ELF-1 (cell line): ENCODE measurements at regions not wholly inside any gene's neighbourhood (a gene's known extent, or its start where the extent isn't known, plus 50 kb on each side); places are given as distances from the start of the nearest gene placed in this dataset.

ENCODE experiments used
- DNase-seq: peaks from one replicate; pipeline ENCODE4 v3.0.0-alpha.2; 2016; ENCODE audit warnings: low read depth, low spot score

GRCh38 chr2:146244131-146244530 is 1600.7 kb upstream of the ACVR2A start:
- no peak for DNase-seq

- DNase-seq, result no peak
Observed at GRCh38 chr2:146241023-146241422, 1603.8 kb upstream of the ACVR2A start.

GRCh38 chr2:146240391-146240790 is 1604.4 kb upstream of the ACVR2A start:
- DNase-seq, result peak; percentile 2

- no peak for DNase-seq
Observed at GRCh38 chr2:146239392-146240135, 1605.3 kb upstream of the ACVR2A start.

- no peak for DNase-seq
Observed at GRCh38 chr2:146238254-146238966, 1606.4 kb upstream of the ACVR2A start.

- no peak for DNase-seq
Observed at GRCh38 chr2:146235158-146235557, 1609.7 kb upstream of the ACVR2A start.

GRCh38 chr2:146229508-146230155 is 1615.2 kb upstream of the ACVR2A start:
- no peak for DNase-seq

GRCh38 chr2:146228466-146229058 is 1616.3 kb upstream of the ACVR2A start:
- no peak for DNase-seq

- DNase-seq, result no peak
Observed at GRCh38 chr2:146228020-146228393, 1616.8 kb upstream of the ACVR2A start.

GRCh38 chr2:146227152-146228019 is 1617.4 kb upstream of the ACVR2A start:
- no peak for DNase-seq

- no peak for DNase-seq
Observed at GRCh38 chr2:146226077-146226476, 1618.8 kb upstream of the ACVR2A start.

- DNase-seq, result no peak
Observed at GRCh38 chr2:146221826-146222225, 1623.0 kb upstream of the ACVR2A start.

GRCh38 chr2:146220957-146221356 is 1623.9 kb upstream of the ACVR2A start:
- no peak for DNase-seq

GRCh38 chr2:146214394-146214929 is 1630.4 kb upstream of the ACVR2A start:
- no peak for DNase-seq

GRCh38 chr2:146213674-146214073 is 1631.2 kb upstream of the ACVR2A start:
- DNase-seq, result no peak

GRCh38 chr2:146212602-146213001 is 1632.2 kb upstream of the ACVR2A start:
- DNase-seq, result no peak

- no peak for DNase-seq
Observed at GRCh38 chr2:146209842-146210275, 1635.0 kb upstream of the ACVR2A start.

- no peak for DNase-seq
Observed at GRCh38 chr2:146207901-146208300, 1636.9 kb upstream of the ACVR2A start.

- no peak for DNase-seq
Observed at GRCh38 chr2:146207417-146207816, 1637.4 kb upstream of the ACVR2A start.

- DNase-seq, result no peak
Observed at GRCh38 chr2:146203064-146203624, 1641.7 kb upstream of the ACVR2A start.

GRCh38 chr2:146193619-146194018 is 1651.2 kb upstream of the ACVR2A start:
- DNase-seq, result no peak
